Ascending aorta (tissue), 2 donors: ENCODE measurements at regions not wholly inside any gene's neighbourhood (a gene's known extent, or its start where the extent isn't known, plus 50 kb on each side); places are given as distances from the start of the nearest gene placed in this dataset.

ENCODE experiments used
- DNase-seq, 2 donors: peaks; one replicate each; pipeline ENCODE4 v3.0.0-alpha.2; 2019; ENCODE audit warnings: low spot score in 2 of 2
- H3K27ac ChIP-seq, 2 donors: fragments of 200-600 bp; sonication (generic); one replicate each; pipeline ENCODE4 v1.5.1; 2016 to 2017; ENCODE audit warnings: mild to moderate bottlenecking in 1 of 2
- H3K27me3 ChIP-seq: fragments of 200-600 bp; sonication (generic); one replicate; pipeline ENCODE4 v1.5.1; 2017
- H3K36me3 ChIP-seq, 2 donors: fragments of 200-600 bp; sonication (generic); one replicate each; pipeline ENCODE4 v1.5.1; 2016
- H3K4me1 ChIP-seq, 2 donors: fragments of 200-600 bp; sonication (generic); one replicate each; pipeline ENCODE4 v1.5.1; 2016 to 2017; ENCODE audit warnings: mild to moderate bottlenecking in 1 of 2
- H3K4me3 ChIP-seq, 2 donors: fragments of 200-600 bp; sonication (generic); one replicate each; pipeline ENCODE4 v1.5.1; 2016 to 2017; ENCODE audit warnings: mild to moderate bottlenecking in 1 of 2
- H3K9me3 ChIP-seq, 2 donors: fragments of 200-600 bp; sonication (generic); one replicate each; pipeline ENCODE4 v1.5.1; 2016
- intact Hi-C: fragments of 100-400 bp; cut with DNase I; formaldehyde crosslinking; loops from one replicate; pipeline ENCODE4 v1.15.1; 2023
- TF ChIP-seq, protein P1 (sequence below), 3 experiments: fragments of 200-600 bp in 2 of 3; fragments of 450-650 bp in 1 of 3; sonication (generic) in 2 of 3; IDR thresholded peaks; one replicate each; pipeline ENCODE4 v1.5.1; 2016 to 2019; ENCODE audit warnings: antibody characterized with exemption in 3 of 3, mild to moderate bottlenecking in 1 of 3, moderate library complexity in 1 of 3

DNA sequence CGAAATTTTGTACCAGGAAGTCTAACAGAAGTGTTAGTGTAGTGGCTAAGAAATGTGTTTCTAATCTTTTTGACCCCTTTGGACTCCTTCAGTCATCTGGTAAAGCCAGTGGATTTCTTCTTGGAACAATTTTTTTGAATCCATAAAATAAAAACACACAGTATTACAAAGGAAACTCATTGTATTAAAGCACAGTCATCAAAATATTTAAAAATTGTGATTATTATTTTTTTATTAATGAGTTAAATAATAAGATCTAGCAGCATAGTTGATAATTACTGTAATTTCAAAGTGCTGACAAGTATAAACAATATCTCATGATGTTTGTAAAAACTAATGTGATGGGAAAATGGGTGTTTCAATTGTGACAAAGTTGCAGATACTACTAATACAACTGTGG is 72.2 kb upstream of the LRRC3B start:
- DNase-seq, result no peak
- Histone ChIP-seq H3K4me1 (no peaks in the 10 kb centered on the region), H3K27me3 (no peaks in the 10 kb centered on the region), H3K36me3 (no peaks in the 10 kb centered on the region), H3K4me3 (no peak overlapping the region), H3K27ac (no peak overlapping the region), H3K9me3 (no peaks in the 10 kb centered on the region)
- TF ChIP-seq, protein P1, sequence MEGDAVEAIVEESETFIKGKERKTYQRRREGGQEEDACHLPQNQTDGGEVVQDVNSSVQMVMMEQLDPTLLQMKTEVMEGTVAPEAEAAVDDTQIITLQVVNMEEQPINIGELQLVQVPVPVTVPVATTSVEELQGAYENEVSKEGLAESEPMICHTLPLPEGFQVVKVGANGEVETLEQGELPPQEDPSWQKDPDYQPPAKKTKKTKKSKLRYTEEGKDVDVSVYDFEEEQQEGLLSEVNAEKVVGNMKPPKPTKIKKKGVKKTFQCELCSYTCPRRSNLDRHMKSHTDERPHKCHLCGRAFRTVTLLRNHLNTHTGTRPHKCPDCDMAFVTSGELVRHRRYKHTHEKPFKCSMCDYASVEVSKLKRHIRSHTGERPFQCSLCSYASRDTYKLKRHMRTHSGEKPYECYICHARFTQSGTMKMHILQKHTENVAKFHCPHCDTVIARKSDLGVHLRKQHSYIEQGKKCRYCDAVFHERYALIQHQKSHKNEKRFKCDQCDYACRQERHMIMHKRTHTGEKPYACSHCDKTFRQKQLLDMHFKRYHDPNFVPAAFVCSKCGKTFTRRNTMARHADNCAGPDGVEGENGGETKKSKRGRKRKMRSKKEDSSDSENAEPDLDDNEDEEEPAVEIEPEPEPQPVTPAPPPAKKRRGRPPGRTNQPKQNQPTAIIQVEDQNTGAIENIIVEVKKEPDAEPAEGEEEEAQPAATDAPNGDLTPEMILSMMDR (IDR thresholded peaks at IDR 0.05), result no peak
- intact Hi-C loops, result no loop called here

DNA sequence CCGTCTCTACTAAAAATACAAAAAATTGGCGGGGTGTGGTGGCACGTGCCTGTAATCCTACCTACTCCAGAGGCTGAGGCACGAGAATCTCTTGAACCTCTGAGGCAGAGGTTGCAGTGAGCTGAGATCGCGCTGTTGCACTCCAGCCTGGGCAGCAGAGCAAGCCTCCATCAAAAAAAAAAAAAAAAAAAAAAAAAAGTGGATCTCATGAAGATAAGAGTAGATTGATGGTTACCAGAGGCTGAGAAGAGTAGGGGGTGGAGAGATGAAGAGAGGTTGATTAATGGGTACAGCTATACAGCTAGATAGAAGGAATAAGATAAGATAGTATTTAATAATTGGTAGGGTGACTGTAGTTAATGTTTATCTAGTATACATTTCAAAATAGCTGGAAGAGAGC is 65.9 kb upstream of the LRRC3B start:
- Histone ChIP-seq H3K36me3 (no peaks in the 10 kb centered on the region), H3K4me1 (no peaks in the 10 kb centered on the region), H3K4me3 (no peak overlapping the region), H3K9me3 (no peaks in the 10 kb centered on the region), H3K27me3 (no peaks in the 10 kb centered on the region), H3K27ac (no peak overlapping the region)
- TF ChIP-seq, protein P1 (IDR thresholded peaks at IDR 0.05), result no peak
- intact Hi-C loops, result no loop called here
- no peak for DNase-seq

DNA sequence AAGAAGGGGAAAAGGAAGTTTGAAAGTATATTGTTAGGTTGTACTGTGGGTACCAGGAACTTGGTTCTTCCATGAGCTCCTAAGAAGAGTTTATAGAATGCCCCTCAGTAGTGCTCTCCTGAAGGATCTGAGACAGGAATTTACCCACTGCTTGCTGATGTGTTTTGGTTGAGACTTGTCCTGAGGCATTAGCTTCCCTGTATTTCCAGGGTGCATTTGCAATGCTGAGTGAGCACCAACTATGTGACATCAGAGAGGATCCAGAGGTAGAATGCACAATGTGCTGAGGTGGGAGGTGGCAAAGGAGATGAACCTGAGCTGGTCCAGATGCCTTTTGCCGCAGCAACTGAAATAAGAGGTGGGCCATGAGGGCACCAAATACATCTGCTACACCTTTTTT is 64.3 kb upstream of the LRRC3B start:
- no peak for DNase-seq
- intact Hi-C loops, result no loop called here
- TF ChIP-seq, protein P1 (IDR thresholded peaks at IDR 0.05), result no peak

DNA sequence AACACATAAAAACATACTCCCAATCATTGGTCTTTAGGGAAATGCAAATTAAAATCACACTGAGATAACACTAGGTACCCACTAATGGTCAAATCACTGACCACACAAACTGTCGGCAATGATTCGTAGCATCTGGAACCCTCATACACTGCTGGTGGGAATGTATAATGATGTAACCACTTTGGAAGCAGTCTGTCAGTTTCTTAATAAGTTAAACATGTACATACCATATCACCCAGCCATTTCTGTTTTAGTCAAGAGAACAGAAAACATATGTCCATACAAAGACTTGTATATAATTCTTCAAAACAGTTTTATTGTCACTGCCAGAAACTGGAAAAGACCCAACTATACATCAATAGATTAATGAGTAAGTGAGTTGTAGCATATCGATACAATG is 63.3 kb upstream of the LRRC3B start:
- TF ChIP-seq, protein P1 (IDR thresholded peaks at IDR 0.05), result no peak
- no peaks in the 10 kb centered on the region for H3K27me3 ChIP-seq
- no peaks in the 10 kb centered on the region for H3K4me1 ChIP-seq
- DNase-seq, result no peak
- intact Hi-C loops, result no loop called here
- no peak overlapping the region for H3K4me3 ChIP-seq
- H3K36me3 ChIP-seq, result no peaks in the 10 kb centered on the region
- H3K9me3 ChIP-seq, result no peaks in the 10 kb centered on the region
- H3K27ac ChIP-seq, result no peak overlapping the region

More for the DNA sequence above, 64.3 kb upstream of the LRRC3B start:
- H3K36me3 ChIP-seq, result no peaks in the 10 kb centered on the region
- H3K27ac ChIP-seq, result no peak overlapping the region
- H3K4me1 ChIP-seq, result no peaks in the 10 kb centered on the region
- no peaks in the 10 kb centered on the region for H3K9me3 ChIP-seq
- no peaks in the 10 kb centered on the region for H3K27me3 ChIP-seq
- no peak overlapping the region for H3K4me3 ChIP-seq

DNA sequence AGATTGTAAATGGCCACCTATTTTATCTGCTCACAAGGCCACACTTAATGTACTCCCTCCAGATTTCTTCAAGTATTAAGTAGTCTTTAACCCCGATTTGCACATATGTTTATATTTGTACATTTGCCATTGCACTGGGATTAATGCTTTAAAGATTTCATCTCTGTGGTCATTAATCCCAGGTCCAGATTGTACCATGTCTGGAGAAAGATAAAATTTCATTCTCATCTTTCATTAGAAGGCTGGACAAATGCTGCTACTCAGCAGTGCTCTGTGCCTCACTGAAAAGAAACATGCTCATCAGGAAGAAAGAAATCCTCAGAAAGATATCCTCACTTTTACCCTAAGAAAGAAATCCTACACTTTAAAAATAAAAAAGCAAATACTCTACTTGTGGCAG is 62.5 kb upstream of the LRRC3B start:
- Histone ChIP-seq H3K36me3 (no peaks in the 10 kb centered on the region), H3K4me3 (no peak overlapping the region), H3K9me3 (no peaks in the 10 kb centered on the region), H3K27ac (no peak overlapping the region), H3K4me1 (no peaks in the 10 kb centered on the region), H3K27me3 (no peaks in the 10 kb centered on the region)
- TF ChIP-seq, protein P1 (IDR thresholded peaks at IDR 0.05), result no peak
- no peak for DNase-seq
- intact Hi-C loops, result no loop called here
